Osteocyte (in vitro differentiated cells): ENCODE measurements at regions not wholly inside any gene's neighbourhood (a gene's known extent, or its start where the extent isn't known, plus 50 kb on each side); places are given as distances from the start of the nearest gene placed in this dataset.

Experiments
- DNase-seq: peaks from one replicate; pipeline ENCODE4 v3.0.0; 2021; ENCODE audit warnings: mixed read lengths; ENCODE audit not compliant: unreplicated experiment; ENCODE audit errors: extremely low spot score
- H3K27ac Mint-ChIP-seq: one replicate; pipeline ENCODE4 v1.8.0; 2021; ENCODE audit warnings: mild to moderate bottlenecking, mixed read lengths; ENCODE audit not compliant: unreplicated experiment
- H3K27me3 Mint-ChIP-seq: one replicate; pipeline ENCODE4 v1.8.0; 2021; ENCODE audit warnings: mixed read lengths; ENCODE audit not compliant: unreplicated experiment
- H3K36me3 Mint-ChIP-seq: one replicate; pipeline ENCODE4 v1.8.0; 2021; ENCODE audit warnings: mixed read lengths; ENCODE audit not compliant: unreplicated experiment
- H3K4me1 Mint-ChIP-seq: one replicate; pipeline ENCODE4 v1.8.0; 2021; ENCODE audit warnings: mixed read lengths; ENCODE audit not compliant: unreplicated experiment
- H3K4me3 Mint-ChIP-seq: one replicate; pipeline ENCODE4 v1.8.0; 2021; ENCODE audit warnings: mild to moderate bottlenecking, moderate library complexity, mixed read lengths; ENCODE audit not compliant: unreplicated experiment
- H3K9me3 Mint-ChIP-seq: one replicate; pipeline ENCODE4 v1.8.0; 2021; ENCODE audit warnings: mixed read lengths; ENCODE audit not compliant: unreplicated experiment
- CTCF ChIP-seq: fragments of 200-600 bp; sonication (generic); IDR thresholded peaks from 2 replicates; pipeline ENCODE4 v1.5.0; 2021; ENCODE audit warnings: antibody characterized with exemption, mild to moderate bottlenecking, moderate library complexity

DNA sequence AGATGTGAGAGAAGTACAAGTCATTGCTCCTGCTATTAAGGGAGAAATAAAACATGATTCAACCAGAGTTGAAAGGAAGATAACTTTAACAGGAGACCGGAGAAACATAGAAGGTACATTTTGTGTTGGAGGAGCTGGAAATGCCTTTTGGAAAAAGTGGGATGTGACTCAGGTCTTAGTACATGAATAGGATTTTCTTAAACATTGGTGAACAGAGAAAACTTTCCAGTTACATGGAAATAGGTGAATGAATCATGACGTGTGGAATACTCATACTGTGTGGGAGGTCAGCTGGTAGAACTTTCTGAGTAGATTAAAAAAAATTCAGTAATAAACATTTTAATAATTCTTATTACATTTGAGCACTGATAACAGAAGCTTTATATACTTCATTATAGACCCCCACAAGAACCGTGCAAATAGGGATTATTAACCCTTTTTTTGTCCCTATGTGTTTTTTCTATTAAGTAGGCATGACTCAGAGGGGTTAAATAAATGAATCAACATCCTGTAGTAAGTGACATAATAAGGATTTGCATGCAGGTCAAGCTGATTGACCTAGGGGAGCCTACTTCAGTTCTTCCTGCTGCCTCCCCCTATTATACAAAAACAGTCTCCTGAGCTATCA is 710.5 kb downstream of the NOVA1 start:
- H3K27me3 Mint-ChIP-seq = no peaks in the 10 kb centered on the region
- H3K9me3 Mint-ChIP-seq = peaks cover 35% of the 10 kb centered on the region
- no peaks in the 10 kb centered on the region for H3K4me1 Mint-ChIP-seq
- H3K36me3 Mint-ChIP-seq = no peaks in the 10 kb centered on the region
- no peak overlapping the region for H3K4me3 Mint-ChIP-seq
- H3K27ac Mint-ChIP-seq = no peak overlapping the region
- TF ChIP-seq CTCF = no peak
- DNase-seq = no peak

DNA sequence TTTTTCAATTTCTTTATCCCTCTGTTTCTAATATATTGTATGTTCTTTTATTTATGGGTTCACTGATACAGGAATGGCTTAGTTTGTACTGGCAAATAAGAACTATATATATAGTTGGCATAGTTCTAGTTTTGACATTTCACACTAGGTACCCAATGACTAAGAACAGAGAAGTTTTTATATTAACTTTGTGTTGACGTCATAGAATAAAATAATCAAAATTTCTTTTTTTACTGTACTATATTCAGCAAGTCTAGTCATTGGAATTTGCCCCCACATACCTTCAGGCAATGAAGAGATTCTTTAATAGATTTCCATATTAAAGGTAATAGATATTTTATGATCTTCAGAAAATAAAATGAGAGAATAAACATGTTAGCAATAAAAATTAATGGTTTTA is 713.2 kb downstream of the NOVA1 start:
- Mint-ChIP-seq H3K9me3 (peaks cover 35% of the 10 kb centered on the region), H3K36me3 (no peaks in the 10 kb centered on the region), H3K27me3 (no peaks in the 10 kb centered on the region), H3K27ac (no peak overlapping the region), H3K4me1 (no peaks in the 10 kb centered on the region), H3K4me3 (no peak overlapping the region)
- DNase-seq = no peak
- no peak for TF ChIP-seq CTCF

DNA sequence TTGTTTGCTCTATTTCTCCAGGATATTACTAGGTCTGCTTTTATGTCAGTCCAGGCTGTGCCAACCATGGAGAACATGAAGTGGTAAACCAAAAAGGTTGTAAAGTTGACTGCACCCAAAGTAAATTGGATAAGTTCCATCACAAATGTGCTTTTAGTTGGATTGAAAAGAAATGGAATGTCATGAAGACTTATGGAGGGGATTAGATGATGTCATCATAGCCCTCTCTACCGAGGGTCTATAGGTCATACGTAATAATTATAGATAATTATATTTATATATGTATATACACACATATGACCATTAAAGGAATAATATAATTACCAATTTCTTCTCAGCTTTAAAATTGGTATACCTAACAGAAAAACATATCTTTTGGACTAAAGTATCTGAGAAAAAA is 714.9 kb downstream of the NOVA1 start:
- no peaks in the 10 kb centered on the region for H3K4me1 Mint-ChIP-seq
- TF ChIP-seq CTCF = no peak
- no peak overlapping the region for H3K27ac Mint-ChIP-seq
- no peak overlapping the region for H3K4me3 Mint-ChIP-seq
- no peak for DNase-seq
- no peaks in the 10 kb centered on the region for H3K36me3 Mint-ChIP-seq
- H3K27me3 Mint-ChIP-seq = no peaks in the 10 kb centered on the region
- H3K9me3 Mint-ChIP-seq = peaks cover 42% of the 10 kb centered on the region

DNA sequence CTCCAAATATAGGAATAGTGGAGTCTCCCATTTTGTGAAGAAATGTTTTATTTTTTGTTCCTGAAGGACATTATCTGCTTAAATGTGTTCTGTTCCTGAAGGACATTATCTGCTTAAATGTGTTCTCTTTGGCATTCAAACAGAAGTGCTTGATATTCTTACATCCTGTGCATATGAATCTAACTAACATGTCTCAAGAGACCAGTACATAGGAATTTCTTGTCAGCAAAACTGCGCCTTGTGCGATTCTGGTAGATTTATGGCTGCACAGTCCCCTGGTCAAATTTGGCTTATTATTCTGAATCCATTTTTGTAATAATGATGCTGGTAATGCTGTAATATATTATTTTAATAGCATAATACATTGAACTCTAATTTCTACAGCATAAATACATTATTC is 722.4 kb downstream of the NOVA1 start:
- Mint-ChIP-seq H3K36me3 (no peaks in the 10 kb centered on the region), H3K4me3 (no peak overlapping the region), H3K9me3 (peaks cover 16% of the 10 kb centered on the region), H3K27me3 (no peaks in the 10 kb centered on the region), H3K27ac (no peak overlapping the region), H3K4me1 (no peaks in the 10 kb centered on the region)
- TF ChIP-seq CTCF = no peak
- DNase-seq = no peak

DNA sequence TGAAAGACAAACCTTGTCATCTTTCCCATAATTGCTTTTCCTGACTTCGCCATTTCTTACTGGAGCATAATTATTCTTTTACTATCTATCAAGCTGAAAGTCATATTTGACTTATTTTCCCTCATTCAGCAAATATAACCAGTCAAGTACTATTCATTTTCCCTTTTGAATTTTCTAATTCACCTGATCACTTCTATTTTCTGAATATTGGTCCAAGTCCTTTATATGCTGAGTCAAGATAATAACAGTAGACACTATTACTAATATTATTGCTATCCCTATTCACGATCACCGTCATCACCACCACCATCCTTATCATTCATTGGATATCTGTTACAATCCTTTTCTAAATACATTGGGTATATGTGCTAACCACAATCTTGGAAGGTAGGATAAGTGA is 728.0 kb downstream of the NOVA1 start:
- Mint-ChIP-seq H3K9me3 (peaks cover 10% of the 10 kb centered on the region), H3K4me1 (no peaks in the 10 kb centered on the region), H3K36me3 (no peaks in the 10 kb centered on the region), H3K27me3 (no peaks in the 10 kb centered on the region), H3K4me3 (no peak overlapping the region), H3K27ac (no peak overlapping the region)
- TF ChIP-seq CTCF = no peak
- no peak for DNase-seq
